ENCODE measurements at regions not wholly inside any gene's neighbourhood (a gene's known extent, or its start where the extent isn't known, plus 50 kb on each side); places are given as distances from the start of the nearest gene placed in this dataset.
"Not testable (repeated sequence)": the region's sequence is repeated elsewhere in the genome, so short reads cannot be mapped to it uniquely, and the experiment has no call there.

GRCh38 chr22:27242474-27242873 is 559.1 kb downstream of the MN1 start:
- in situ Hi-C loops (cut with HindIII; ENCODE audit: low pct_ligation_motif_present, low pct_unique_long_range_greater_than_20kb, low sequenced_read_pairs) = no loop called here
- no peak for DNase-seq

GRCh38 chr22:27242917-27243589 is 558.5 kb downstream of the MN1 start:
- in situ Hi-C loops (cut with HindIII; ENCODE audit: low pct_ligation_motif_present, low pct_unique_long_range_greater_than_20kb, low sequenced_read_pairs) = no loop called here
- DNase-seq = no peak

DNA sequence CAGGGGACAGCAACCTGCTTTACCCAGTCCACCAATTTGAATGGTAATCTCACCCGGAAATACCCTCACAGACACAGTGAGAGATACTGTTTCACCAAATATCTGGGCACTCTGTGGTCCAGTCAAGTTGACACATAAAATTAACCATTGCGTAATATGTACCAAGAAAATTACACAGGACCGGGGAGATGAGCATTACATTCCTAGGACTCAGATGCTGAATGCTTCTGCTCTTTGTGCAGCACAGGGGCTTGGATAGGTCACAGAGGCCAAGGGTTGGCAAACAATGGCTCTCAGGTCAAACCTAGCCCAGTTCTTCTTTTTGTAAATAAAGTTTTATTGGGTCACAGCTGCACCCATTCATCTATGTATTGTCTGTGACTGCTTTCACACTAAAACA is 557.2 kb downstream of the MN1 start:
- in situ Hi-C loops (cut with HindIII; ENCODE audit: low pct_ligation_motif_present, low pct_unique_long_range_greater_than_20kb, low sequenced_read_pairs) = no loop called here
- no peak for DNase-seq

- in situ Hi-C loops (cut with HindIII; ENCODE audit: low pct_ligation_motif_present, low pct_unique_long_range_greater_than_20kb, low sequenced_read_pairs) = no loop called here
- DNase-seq = no peak
These were observed 556.5 kb downstream of the MN1 start for GRCh38 chr22:27245056-27245455.

GRCh38 chr22:27246558-27246957 is 555.0 kb downstream of the MN1 start:
- in situ Hi-C loops (cut with HindIII; ENCODE audit: low pct_ligation_motif_present, low pct_unique_long_range_greater_than_20kb, low sequenced_read_pairs) = no loop called here
- no peak for DNase-seq

DNA sequence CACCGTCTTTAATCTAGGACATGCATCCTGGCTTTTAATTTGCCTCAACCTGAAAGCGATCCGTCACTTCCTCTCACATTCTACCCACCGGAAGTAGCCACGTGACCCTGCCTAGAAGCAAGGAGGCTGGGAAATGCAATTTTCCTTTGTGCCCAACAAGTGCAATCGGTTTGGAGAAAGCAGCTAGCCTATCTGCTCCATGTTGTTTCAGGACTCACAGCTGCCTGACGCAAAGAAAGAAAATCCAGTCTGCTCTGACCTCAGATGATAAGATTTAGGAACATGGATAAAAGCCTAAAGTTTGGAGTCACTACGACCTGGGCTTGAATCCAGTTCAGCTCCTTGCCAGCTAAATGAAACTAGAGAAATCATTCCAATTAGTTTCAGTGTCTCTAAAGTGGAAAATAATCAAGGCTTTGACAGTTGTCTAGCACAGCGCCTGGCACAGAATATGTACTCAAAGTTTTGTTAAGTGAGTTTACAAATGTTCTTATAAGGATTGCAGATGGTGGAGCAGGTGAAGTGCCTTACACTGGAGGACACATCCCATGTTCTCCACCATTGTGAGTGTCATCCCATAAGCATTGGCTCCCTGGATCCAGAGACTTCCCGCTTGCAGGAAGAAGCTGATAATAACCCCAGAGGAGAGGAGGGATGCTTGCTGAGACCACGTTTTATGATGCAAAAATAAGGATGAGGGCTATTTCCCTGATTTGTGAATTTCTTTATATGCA is 553.7 kb downstream of the MN1 start:
- DNase-seq = no peak
- in situ Hi-C loops (cut with HindIII; ENCODE audit: low pct_ligation_motif_present, low pct_unique_long_range_greater_than_20kb, low sequenced_read_pairs) = no loop called here

DNA sequence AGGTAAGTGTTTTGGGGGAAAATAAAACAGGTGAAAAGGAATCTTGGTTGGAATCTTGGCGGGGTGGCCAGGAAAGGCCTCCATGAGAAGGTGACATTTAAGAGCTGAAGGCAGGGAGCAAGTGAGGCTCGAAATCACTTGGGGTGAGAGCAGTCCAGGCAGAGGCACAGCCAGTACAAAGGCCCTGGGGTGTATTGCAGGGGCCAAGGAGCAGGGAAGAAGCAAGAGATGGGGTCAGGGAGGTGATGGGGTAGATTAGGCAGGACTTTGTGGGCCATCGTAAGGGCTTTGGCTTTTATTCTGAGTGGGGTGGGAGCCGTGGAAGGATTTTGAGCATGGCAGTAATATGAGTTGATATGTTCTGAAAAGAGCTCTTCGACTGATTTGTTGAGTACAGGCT is 551.1 kb downstream of the MN1 start:
- in situ Hi-C loops (cut with HindIII; ENCODE audit: low pct_ligation_motif_present, low pct_unique_long_range_greater_than_20kb, low sequenced_read_pairs) = no loop called here
- no peak for DNase-seq

DNA sequence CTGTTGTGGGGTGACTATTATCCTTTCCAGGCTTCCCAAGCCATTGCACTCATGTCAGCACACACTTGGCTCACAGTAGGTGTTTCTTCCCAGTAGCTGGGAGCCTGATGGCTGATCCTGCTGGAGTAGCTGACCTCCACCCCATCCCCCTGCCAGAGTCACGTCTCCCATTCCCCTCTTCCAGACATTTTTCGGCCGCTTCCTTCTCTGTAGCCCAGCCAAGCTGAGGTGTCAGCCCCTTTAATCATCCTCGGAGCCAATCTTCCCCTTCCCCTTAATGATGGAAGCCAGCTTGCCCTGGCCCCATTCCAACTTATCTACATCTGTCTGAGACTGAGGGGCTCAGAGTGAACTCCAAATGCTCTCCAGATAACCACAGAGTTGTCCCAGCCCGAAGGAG is 550.7 kb downstream of the MN1 start:
- in situ Hi-C loops (cut with HindIII; ENCODE audit: low pct_ligation_motif_present, low pct_unique_long_range_greater_than_20kb, low sequenced_read_pairs) = no loop called here
- no peak for DNase-seq

DNA sequence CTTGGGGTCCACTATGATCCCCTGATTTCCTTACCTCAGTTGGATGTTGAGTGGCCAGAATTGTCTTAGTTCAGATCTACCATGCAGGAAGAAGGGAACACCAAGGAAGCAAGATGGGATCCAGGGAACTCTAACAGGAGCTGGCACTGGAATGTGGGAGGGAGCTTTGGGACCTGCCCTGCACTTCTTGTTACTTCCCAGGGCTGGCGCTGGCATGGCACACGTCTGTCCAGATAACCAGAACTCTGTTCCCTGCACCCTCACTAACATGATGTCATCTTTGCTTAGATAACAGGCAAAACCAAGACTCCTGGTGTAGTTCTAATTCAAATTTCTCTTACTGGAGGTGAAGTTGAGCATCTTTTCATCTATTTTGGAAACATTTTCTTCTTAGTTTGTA is 550.0 kb downstream of the MN1 start:
- no peak for DNase-seq
- in situ Hi-C loops (cut with HindIII; ENCODE audit: low pct_ligation_motif_present, low pct_unique_long_range_greater_than_20kb, low sequenced_read_pairs) = no loop called here

DNA sequence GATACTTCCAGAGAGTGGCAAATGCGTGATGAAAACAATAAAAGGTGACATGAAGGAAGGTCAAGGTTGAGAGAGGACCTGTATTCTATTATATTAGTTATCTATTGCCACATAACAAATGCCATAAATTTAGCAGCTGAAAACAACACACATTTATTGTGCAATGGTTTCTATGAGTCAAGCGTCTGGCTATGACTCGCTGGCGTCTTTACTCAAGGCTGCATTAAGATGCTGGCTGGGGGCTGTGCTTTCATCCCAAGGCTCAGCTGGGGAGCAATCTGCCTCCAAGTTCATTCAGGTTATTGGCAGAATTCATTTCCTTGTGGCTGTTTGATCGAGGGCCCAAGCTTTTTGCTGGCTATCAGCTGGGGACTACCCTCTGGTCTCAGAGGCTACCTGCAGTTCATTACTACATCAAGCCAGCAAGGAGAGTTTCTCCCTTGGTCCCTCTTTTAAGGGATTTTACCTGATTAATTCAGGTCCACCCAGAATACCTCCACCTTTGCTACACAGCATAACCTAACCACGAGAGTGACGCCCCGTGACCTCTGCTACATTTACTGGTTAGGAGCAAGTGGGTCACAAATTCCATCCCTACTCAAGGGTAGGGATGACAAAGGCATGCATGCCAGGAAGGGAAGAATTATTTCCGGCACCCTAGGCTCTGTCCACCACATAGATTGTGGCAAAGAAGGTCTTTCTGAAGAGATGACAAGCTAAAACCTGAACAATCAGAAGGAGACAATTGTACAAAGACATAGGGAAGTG is 549.1 kb downstream of the MN1 start:
- no peak for DNase-seq
- in situ Hi-C loops (cut with HindIII; ENCODE audit: low pct_ligation_motif_present, low pct_unique_long_range_greater_than_20kb, low sequenced_read_pairs) = no loop called here

DNA sequence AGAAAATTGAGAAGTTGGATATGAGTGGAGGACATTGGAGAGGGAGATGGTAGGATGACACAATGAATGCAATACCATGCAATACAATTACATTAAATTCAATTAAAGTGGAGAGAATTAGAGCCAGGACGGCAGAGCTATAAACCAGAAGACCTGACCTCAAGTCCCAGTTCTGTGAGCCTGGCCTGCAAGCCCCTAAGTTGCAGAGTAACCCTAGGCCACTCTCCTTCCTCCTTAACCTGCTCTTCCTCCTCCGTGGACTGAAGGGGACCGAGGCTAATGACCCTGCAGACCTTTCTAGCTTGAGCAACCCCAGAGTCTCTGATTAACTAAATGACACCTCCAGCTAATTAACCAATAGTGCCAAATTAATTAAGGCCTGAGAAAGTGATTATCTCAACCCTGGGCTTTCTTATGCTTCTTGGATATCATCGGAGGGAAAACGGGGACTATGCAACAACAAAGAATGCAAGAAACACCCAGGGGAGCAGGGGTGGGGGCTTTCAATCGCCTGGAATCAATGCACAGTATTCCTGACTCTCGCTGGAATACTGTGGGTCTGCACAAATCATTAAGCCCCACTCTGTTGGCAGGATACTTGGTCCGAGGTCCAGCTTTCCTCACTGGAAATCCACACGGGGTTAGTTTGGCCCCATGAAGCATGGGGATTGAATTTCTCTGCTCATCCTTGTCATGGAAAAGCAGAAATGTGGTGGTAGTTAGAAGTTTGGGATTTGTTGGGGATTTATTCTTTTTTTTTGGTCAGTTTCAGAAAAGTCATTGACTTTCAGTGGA is 548.3 kb downstream of the MN1 start:
- in situ Hi-C loops (cut with HindIII; ENCODE audit: low pct_ligation_motif_present, low pct_unique_long_range_greater_than_20kb, low sequenced_read_pairs) = no loop called here
- DNase-seq = no peak

- DNase-seq; in situ Hi-C loops (cut with HindIII; ENCODE audit: low pct_ligation_motif_present, low pct_unique_long_range_greater_than_20kb, low sequenced_read_pairs): not testable (repeated sequence)
These were observed 547.5 kb downstream of the MN1 start for GRCh38 chr22:27254063-27254462.

DNA sequence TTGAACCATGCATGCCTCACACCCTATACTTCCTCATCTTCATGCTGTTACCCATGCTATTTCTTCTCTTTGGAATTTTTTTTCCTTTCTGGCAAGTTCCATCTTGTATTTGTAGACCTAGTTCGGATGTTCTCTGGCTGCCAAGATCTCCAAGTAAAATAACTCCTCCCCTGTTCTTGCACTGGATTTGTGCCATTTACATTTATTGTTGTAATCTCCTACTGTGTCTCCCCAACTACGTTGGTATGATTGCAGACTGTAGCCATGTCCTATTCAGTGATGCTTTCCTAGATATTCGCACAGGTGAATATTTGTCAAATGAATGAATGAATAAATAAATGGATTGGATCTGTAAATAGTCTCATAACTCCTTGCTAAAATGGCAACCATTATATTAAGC is 546.0 kb downstream of the MN1 start:
- DNase-seq = no peak
- in situ Hi-C loops (cut with HindIII; ENCODE audit: low pct_ligation_motif_present, low pct_unique_long_range_greater_than_20kb, low sequenced_read_pairs) = no loop called here

DNA sequence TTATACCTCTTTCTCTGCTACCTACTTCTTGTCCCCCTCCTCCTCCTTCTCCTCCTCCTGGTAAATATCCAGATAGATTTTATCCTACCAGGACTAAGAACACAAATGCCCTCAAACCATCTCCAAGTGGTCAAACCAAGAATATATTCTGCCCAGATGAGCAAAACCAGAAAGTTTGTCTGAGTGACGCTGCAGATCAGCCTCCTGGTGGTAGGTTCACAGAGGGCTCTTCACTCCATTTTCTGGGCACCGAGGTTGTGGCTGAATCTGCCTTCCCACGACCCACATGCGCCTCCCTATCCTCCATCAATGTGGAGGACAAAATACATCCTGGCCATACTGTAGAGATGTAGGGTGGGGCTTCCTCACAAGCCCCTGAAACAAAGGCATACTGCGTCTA is 543.6 kb downstream of the MN1 start:
- no peak for DNase-seq
- in situ Hi-C loops (cut with HindIII; ENCODE audit: low pct_ligation_motif_present, low pct_unique_long_range_greater_than_20kb, low sequenced_read_pairs) = no loop called here

GRCh38 chr22:27258616-27259172 is 542.9 kb downstream of the MN1 start:
- in situ Hi-C loops (cut with HindIII; ENCODE audit: low pct_ligation_motif_present, low pct_unique_long_range_greater_than_20kb, low sequenced_read_pairs) = no loop called here
- DNase-seq = no peak

GRCh38 chr22:27259433-27259832 is 542.1 kb downstream of the MN1 start:
- in situ Hi-C loops (cut with HindIII; ENCODE audit: low pct_ligation_motif_present, low pct_unique_long_range_greater_than_20kb, low sequenced_read_pairs) = no loop called here

GRCh38 chr22:27260087-27260698 is 541.4 kb downstream of the MN1 start:
- in situ Hi-C loops (cut with HindIII; ENCODE audit: low pct_ligation_motif_present, low pct_unique_long_range_greater_than_20kb, low sequenced_read_pairs) = no loop called here
- DNase-seq = no peak

More at GRCh38 chr22:27259433-27259832, 542.1 kb downstream of the MN1 start:
- no peak for DNase-seq

- in situ Hi-C loops (cut with HindIII; ENCODE audit: low pct_ligation_motif_present, low pct_unique_long_range_greater_than_20kb, low sequenced_read_pairs) = no loop called here
- DNase-seq = no peak
These were observed 539.2 kb downstream of the MN1 start for GRCh38 chr22:27262361-27262760.

All from ACHN (cell line).